ENCODE measurements at regions not wholly inside any gene's neighbourhood (a gene's known extent, or its start where the extent isn't known, plus 50 kb on each side); places are given as distances from the start of the nearest gene placed in this dataset.
"Not testable (repeated sequence)": the region's sequence is repeated elsewhere in the genome, so short reads cannot be mapped to it uniquely, and the experiment has no call there.

- not testable (repeated sequence) for DNase-seq (ENCODE audit: low spot score)
Measured at GRCh38 chr9:63912451-63912850, 1372.6 kb downstream of the FOXD4L5 start.

GRCh38 chr9:63909076-63909475 lies 1375.9 kb downstream of the FOXD4L5 start:
- DNase-seq (ENCODE audit: low spot score) = not testable (repeated sequence)

GRCh38 chr9:63899637-63900190 lies 1385.3 kb downstream of the FOXD4L5 start:
- DNase-seq (ENCODE audit: low spot score) = not testable (repeated sequence)

- not testable (repeated sequence) for DNase-seq (ENCODE audit: low spot score)
Measured at GRCh38 chr9:63881386-63881785, 1403.6 kb downstream of the FOXD4L5 start.

- not testable (repeated sequence) for DNase-seq (ENCODE audit: low spot score)
Measured at GRCh38 chr9:63876380-63876779, 1408.6 kb downstream of the FOXD4L5 start.

- DNase-seq (ENCODE audit: low spot score) = no peak
Measured at GRCh38 chr9:63859475-63860215, 1425.4 kb downstream of the FOXD4L5 start.

- not testable (repeated sequence) for DNase-seq (ENCODE audit: low spot score)
Measured at GRCh38 chr9:63859090-63859474, 1425.9 kb downstream of the FOXD4L5 start.

- DNase-seq (ENCODE audit: low spot score) = not testable (repeated sequence)
Measured at GRCh38 chr9:63853140-63853751, 1431.8 kb downstream of the FOXD4L5 start.

GRCh38 chr9:63824804-63825203 lies 1460.2 kb downstream of the FOXD4L5 start:
- DNase-seq (ENCODE audit: low spot score) = not testable (repeated sequence)

- not testable (repeated sequence) for DNase-seq (ENCODE audit: low spot score)
Measured at GRCh38 chr9:63823375-63824201, 1461.4 kb downstream of the FOXD4L5 start.

- not testable (repeated sequence) for DNase-seq (ENCODE audit: low spot score)
Measured at GRCh38 chr9:63822615-63823374, 1462.2 kb downstream of the FOXD4L5 start.

- not testable (repeated sequence) for DNase-seq (ENCODE audit: low spot score)
Measured at GRCh38 chr9:63821293-63821692, 1463.7 kb downstream of the FOXD4L5 start.

GRCh38 chr9:63820882-63821281 lies 1464.1 kb downstream of the FOXD4L5 start:
- not testable (repeated sequence) for DNase-seq (ENCODE audit: low spot score)

- DNase-seq (ENCODE audit: low spot score) = not testable (repeated sequence)
Measured at GRCh38 chr9:63820383-63820782, 1464.6 kb downstream of the FOXD4L5 start.

GRCh38 chr9:63817622-63818518 lies 1467.1 kb downstream of the FOXD4L5 start:
- DNase-seq (ENCODE audit: low spot score) = peak; percentile 50

GRCh38 chr9:63816751-63817621 lies 1468.0 kb downstream of the FOXD4L5 start:
- DNase-seq (ENCODE audit: low spot score) = peak; percentile 93

- DNase-seq (ENCODE audit: low spot score) = not testable (repeated sequence)
Measured at GRCh38 chr9:63814970-63815669, 1469.9 kb downstream of the FOXD4L5 start.

- not testable (repeated sequence) for DNase-seq (ENCODE audit: low spot score)
Measured at GRCh38 chr9:63813391-63814021, 1471.5 kb downstream of the FOXD4L5 start.
